ENCODE measurements at regions not wholly inside any gene's neighbourhood (a gene's known extent, or its start where the extent isn't known, plus 50 kb on each side); places are given as distances from the start of the nearest gene placed in this dataset.
"Not testable (repeated sequence)": the region's sequence is repeated elsewhere in the genome, so short reads cannot be mapped to it uniquely, and the experiment has no call there.

GRCh38 chr10:2909921-2910320, 157.4 kb upstream of the PFKP start:
- no peak for DNase-seq
- ATAC-seq = no peak
- peaks cover 4% of the 10 kb centered on the region for H3K4me1 Mint-ChIP-seq (ENCODE audit: low read depth)
- H3K9me3 Mint-ChIP-seq = no peaks in the 10 kb centered on the region
- no peaks in the 10 kb centered on the region for H3K36me3 Mint-ChIP-seq (ENCODE audit: insufficient read depth)
- no peak overlapping the region for H3K4me3 Mint-ChIP-seq
- H3K27me3 Mint-ChIP-seq (ENCODE audit: low read depth) = peaks cover 6% of the 10 kb centered on the region

- H3K4me3 Mint-ChIP-seq = no peak overlapping the region
- H3K9me3 Mint-ChIP-seq = no peaks in the 10 kb centered on the region
Observed at GRCh38 chr10:2908851-2909630, 158.3 kb upstream of the PFKP start.

GRCh38 chr10:2906974-2907373, 160.4 kb upstream of the PFKP start:
- no peak overlapping the region for H3K4me3 Mint-ChIP-seq
- DNase-seq (no peak), ATAC-seq (no peak)
- H3K27me3 Mint-ChIP-seq (ENCODE audit: low read depth) = peaks cover 16% of the 10 kb centered on the region
- H3K4me1 Mint-ChIP-seq (ENCODE audit: low read depth) = peaks cover 4% of the 10 kb centered on the region
- H3K36me3 Mint-ChIP-seq (ENCODE audit: insufficient read depth) = no peaks in the 10 kb centered on the region
- no peaks in the 10 kb centered on the region for H3K9me3 Mint-ChIP-seq

More at GRCh38 chr10:2908851-2909630, 158.3 kb upstream of the PFKP start:
- peaks cover 4% of the 10 kb centered on the region for H3K4me1 Mint-ChIP-seq (ENCODE audit: low read depth)
- DNase-seq (no peak), ATAC-seq (peak; percentile 84 to 86)
- H3K27me3 Mint-ChIP-seq (ENCODE audit: low read depth) = peaks cover 11% of the 10 kb centered on the region
- no peaks in the 10 kb centered on the region for H3K36me3 Mint-ChIP-seq (ENCODE audit: insufficient read depth)

GRCh38 chr10:2905851-2906250, 161.5 kb upstream of the PFKP start:
- H3K27me3 Mint-ChIP-seq (ENCODE audit: low read depth) = peaks cover 20% of the 10 kb centered on the region
- peaks cover 4% of the 10 kb centered on the region for H3K4me1 Mint-ChIP-seq (ENCODE audit: low read depth)
- H3K9me3 Mint-ChIP-seq = no peaks in the 10 kb centered on the region
- DNase-seq = no peak
- H3K4me3 Mint-ChIP-seq = no peak overlapping the region
- H3K36me3 Mint-ChIP-seq (ENCODE audit: insufficient read depth) = no peaks in the 10 kb centered on the region
- no peak for ATAC-seq

GRCh38 chr10:2900530-2900929, 166.8 kb upstream of the PFKP start:
- Mint-ChIP-seq H3K4me3 (no peak overlapping the region), H3K4me1 (ENCODE audit: low read depth) (no peaks in the 10 kb centered on the region)
- no peak for ATAC-seq

DNA sequence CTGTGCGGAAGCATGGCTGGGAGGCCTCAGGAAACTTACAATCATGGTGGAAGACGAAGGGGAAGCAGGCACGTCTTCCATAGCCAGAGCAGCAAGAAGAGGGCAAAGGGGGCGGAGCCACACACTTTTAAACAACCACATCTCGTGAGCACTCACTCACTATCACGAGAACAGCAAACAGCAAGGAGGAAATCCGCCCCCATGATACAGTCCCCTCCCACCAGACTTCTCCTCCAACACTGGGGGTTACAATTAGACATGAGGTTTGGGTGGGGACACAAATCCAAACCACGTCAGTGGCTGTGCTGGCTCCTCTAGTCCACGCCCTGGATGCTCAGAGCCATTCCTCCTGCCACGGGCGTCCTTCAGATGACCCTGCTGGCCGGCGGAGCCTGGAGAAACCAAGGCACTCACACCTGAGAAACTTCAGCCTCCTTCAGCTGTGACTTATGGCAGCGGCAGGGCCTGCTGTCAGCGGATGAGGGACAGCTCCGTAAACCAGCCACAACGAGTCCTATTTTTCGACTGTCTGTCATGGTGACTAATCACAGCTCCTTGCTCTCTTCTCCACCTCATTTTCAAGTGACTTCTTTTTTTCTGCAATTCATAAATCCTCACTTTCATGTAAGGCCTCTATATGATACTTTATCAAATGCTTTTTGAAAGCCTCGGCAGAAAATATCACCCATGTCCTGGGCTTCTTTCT, 167.9 kb upstream of the PFKP start:
- DNase-seq (no peak), ATAC-seq (no peak)
- H3K27me3 Mint-ChIP-seq (ENCODE audit: low read depth) = peaks cover 19% of the 10 kb centered on the region
- no peaks in the 10 kb centered on the region for H3K9me3 Mint-ChIP-seq
- no peaks in the 10 kb centered on the region for H3K36me3 Mint-ChIP-seq (ENCODE audit: insufficient read depth)
- no peaks in the 10 kb centered on the region for H3K4me1 Mint-ChIP-seq (ENCODE audit: low read depth)
- H3K4me3 Mint-ChIP-seq = no peak overlapping the region

More at GRCh38 chr10:2900530-2900929, 166.8 kb upstream of the PFKP start:
- Mint-ChIP-seq H3K27me3 (ENCODE audit: low read depth) (peaks cover 23% of the 10 kb centered on the region), H3K36me3 (ENCODE audit: insufficient read depth) (no peaks in the 10 kb centered on the region), H3K9me3 (no peaks in the 10 kb centered on the region)
- DNase-seq = no peak

GRCh38 chr10:2898509-2898860, 168.9 kb upstream of the PFKP start:
- no peak overlapping the region for H3K4me3 Mint-ChIP-seq
- no peaks in the 10 kb centered on the region for H3K36me3 Mint-ChIP-seq (ENCODE audit: insufficient read depth)
- DNase-seq = no peak

GRCh38 chr10:2897619-2898508, 169.5 kb upstream of the PFKP start:
- no peaks in the 10 kb centered on the region for H3K4me1 Mint-ChIP-seq (ENCODE audit: low read depth)
- DNase-seq = no peak
- ATAC-seq = peak; percentile 78 to 85
- no peak overlapping the region for H3K4me3 Mint-ChIP-seq
- H3K27me3 Mint-ChIP-seq (ENCODE audit: low read depth) = peaks cover 11% of the 10 kb centered on the region
- no peaks in the 10 kb centered on the region for H3K9me3 Mint-ChIP-seq
- no peaks in the 10 kb centered on the region for H3K36me3 Mint-ChIP-seq (ENCODE audit: insufficient read depth)

More at GRCh38 chr10:2898509-2898860, 168.9 kb upstream of the PFKP start:
- ATAC-seq = no peak
- peaks cover 12% of the 10 kb centered on the region for H3K27me3 Mint-ChIP-seq (ENCODE audit: low read depth)
- no peaks in the 10 kb centered on the region for H3K9me3 Mint-ChIP-seq
- H3K4me1 Mint-ChIP-seq (ENCODE audit: low read depth) = no peaks in the 10 kb centered on the region

DNA sequence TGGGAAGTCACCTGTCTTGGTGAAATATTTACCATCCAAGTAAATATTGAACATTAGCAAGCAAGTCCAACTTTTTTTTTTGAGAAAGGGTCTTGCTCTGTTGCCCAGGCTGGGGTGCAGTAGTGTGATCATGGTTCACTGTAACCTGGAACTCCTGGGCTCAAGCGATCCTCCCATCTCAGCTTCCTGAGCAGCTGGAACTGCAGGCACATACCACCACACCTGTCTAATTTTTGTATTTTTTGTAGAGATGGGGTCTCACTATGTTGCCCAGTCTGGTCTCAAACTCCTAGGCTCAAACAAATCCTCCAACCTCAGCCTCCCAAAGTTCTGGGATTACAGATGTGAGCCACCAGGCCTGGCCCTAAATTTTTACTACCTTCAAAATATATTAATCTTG, 171.0 kb upstream of the PFKP start:
- not testable (repeated sequence) for ATAC-seq; DNase-seq; H3K4me3 Mint-ChIP-seq; H3K4me1 Mint-ChIP-seq (ENCODE audit: low read depth); H3K36me3 Mint-ChIP-seq (ENCODE audit: insufficient read depth); H3K27me3 Mint-ChIP-seq (ENCODE audit: low read depth); H3K9me3 Mint-ChIP-seq

DNA sequence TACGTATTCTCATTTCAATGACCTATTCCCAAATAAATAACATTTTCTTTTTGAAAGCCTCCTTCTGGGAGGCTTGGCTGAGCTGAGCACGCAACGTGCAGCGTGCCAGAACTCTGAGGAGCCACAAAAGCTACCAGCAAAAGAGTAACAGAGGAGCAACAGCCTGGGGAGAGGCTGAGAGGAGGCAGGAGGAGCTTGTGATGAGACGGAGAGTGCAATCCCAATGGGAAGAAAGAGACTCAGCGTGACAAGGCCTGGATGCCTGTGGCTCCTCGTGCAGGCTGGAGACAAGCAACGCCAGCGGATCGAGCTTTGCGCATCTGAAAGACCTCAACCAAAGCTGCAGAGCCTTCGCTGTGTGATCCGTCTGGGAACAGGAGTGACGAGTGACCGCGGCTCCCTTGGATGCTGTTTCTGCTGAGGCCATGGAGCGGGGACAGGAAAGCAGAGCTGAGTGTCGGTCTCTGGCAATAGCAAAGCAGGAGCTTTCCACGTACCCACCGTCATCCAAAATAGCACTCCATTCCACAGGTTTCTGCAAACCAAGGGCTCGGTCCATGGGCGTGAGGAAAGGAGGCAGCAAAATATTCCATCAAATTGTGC, 171.7 kb upstream of the PFKP start:
- Mint-ChIP-seq H3K9me3 (no peaks in the 10 kb centered on the region), H3K4me3 (no peak overlapping the region), H3K4me1 (ENCODE audit: low read depth) (no peaks in the 10 kb centered on the region), H3K36me3 (ENCODE audit: insufficient read depth) (no peaks in the 10 kb centered on the region), H3K27me3 (ENCODE audit: low read depth) (peaks cover 10% of the 10 kb centered on the region)
- DNase-seq (no peak), ATAC-seq (no peak)

- Mint-ChIP-seq H3K27me3 (ENCODE audit: low read depth) (peaks cover 14% of the 10 kb centered on the region), H3K4me1 (ENCODE audit: low read depth) (no peaks in the 10 kb centered on the region), H3K36me3 (ENCODE audit: insufficient read depth) (no peaks in the 10 kb centered on the region), H3K9me3 (no peaks in the 10 kb centered on the region), H3K4me3 (no peak overlapping the region)
- no peak for DNase-seq
- no peak for ATAC-seq
Observed at GRCh38 chr10:2893991-2894390, 173.4 kb upstream of the PFKP start.

- H3K4me3 Mint-ChIP-seq = no peak overlapping the region
- DNase-seq = no peak
- H3K36me3 Mint-ChIP-seq (ENCODE audit: insufficient read depth) = no peaks in the 10 kb centered on the region
- H3K27me3 Mint-ChIP-seq (ENCODE audit: low read depth) = peaks cover 14% of the 10 kb centered on the region
- H3K4me1 Mint-ChIP-seq (ENCODE audit: low read depth) = no peaks in the 10 kb centered on the region
- H3K9me3 Mint-ChIP-seq = no peaks in the 10 kb centered on the region
- ATAC-seq = no peak
Observed at GRCh38 chr10:2893158-2893845, 174.0 kb upstream of the PFKP start.

- no peaks in the 10 kb centered on the region for H3K36me3 Mint-ChIP-seq (ENCODE audit: insufficient read depth)
- no peaks in the 10 kb centered on the region for H3K4me1 Mint-ChIP-seq (ENCODE audit: low read depth)
- peaks cover 14% of the 10 kb centered on the region for H3K27me3 Mint-ChIP-seq (ENCODE audit: low read depth)
- no peak overlapping the region for H3K4me3 Mint-ChIP-seq
- no peaks in the 10 kb centered on the region for H3K9me3 Mint-ChIP-seq
- DNase-seq (no peak), ATAC-seq (no peak)
Observed at GRCh38 chr10:2891770-2892124, 175.6 kb upstream of the PFKP start.

Data from activated T-cell treated with anti-CD3 and anti-CD28 coated beads, Interleukin-2, amount 50 U/mL, for 4 hours (primary cell).